DND-41 (cell line): ENCODE measurements at regions not wholly inside any gene's neighbourhood (a gene's known extent, or its start where the extent isn't known, plus 50 kb on each side); places are given as distances from the start of the nearest gene placed in this dataset.

Source experiments
- ATAC-seq: fragments of 200-7000 bp; cut with Tn5 transposase; 3 replicates; pipeline ENCODE4 v1.9.1; 2021; ENCODE audit warnings: low read depth; ENCODE audit not compliant: insufficient read depth
- DNase-seq: peaks from one replicate; pipeline ENCODE4 v3.0.0-alpha.2; 2020
- H2AFZ ChIP-seq: 2 replicates; pipeline ENCODE4 v1.6.0; 2012; ENCODE audit warnings: low read depth, low read length
- H3K27ac ChIP-seq: 2 replicates; pipeline ENCODE4 v1.5.1; 2012; ENCODE audit warnings: low read length, inconsistent platforms
- H3K27me3 ChIP-seq: fragments of 200-600 bp; sonication (generic); 2 replicates; pipeline ENCODE4 v1.6.0; 2012; ENCODE audit warnings: low read length, mild to moderate bottlenecking, inconsistent platforms; ENCODE audit not compliant: insufficient read depth, poor library complexity
- H3K36me3 ChIP-seq: 2 replicates; pipeline ENCODE4 v1.5.1; 2012; ENCODE audit warnings: low read length, inconsistent platforms; ENCODE audit not compliant: insufficient read depth
- H3K4me1 ChIP-seq: 2 replicates; pipeline ENCODE4 v1.5.1; 2012; ENCODE audit warnings: mild to moderate bottlenecking, low read length; ENCODE audit not compliant: insufficient read depth
- H3K4me2 ChIP-seq: 2 replicates; pipeline ENCODE4 v1.6.0; 2012; ENCODE audit warnings: mild to moderate bottlenecking, moderate library complexity, low read length, inconsistent platforms; ENCODE audit not compliant: insufficient read depth
- H3K4me3 ChIP-seq, 2 experiments: fragments of 200-600 bp in 1 of 2; shearing (Covaris generic) in 1 of 2; 2 replicates each; pipeline ENCODE4 v1.5.1; 2012 to 2016; ENCODE audit warnings: inconsistent platforms in 2 of 2, low read length in 2 of 2, mild to moderate bottlenecking in 2 of 2, low read depth in 1 of 2, moderate library complexity in 1 of 2
- H3K79me2 ChIP-seq: 2 replicates; pipeline ENCODE4 v1.6.0; 2012; ENCODE audit warnings: low read length, inconsistent platforms; ENCODE audit not compliant: insufficient read depth
- H3K9ac ChIP-seq: 2 replicates; pipeline ENCODE4 v1.6.0; 2012; ENCODE audit warnings: low read depth, mild to moderate bottlenecking, inconsistent platforms, low read length, moderate library complexity
- H3K9me3 ChIP-seq: 2 replicates; pipeline ENCODE4 v1.5.1; 2012; ENCODE audit warnings: low read length, moderate library complexity, mild to moderate bottlenecking, inconsistent platforms; ENCODE audit not compliant: insufficient read depth, severe bottlenecking
- H4K20me1 ChIP-seq: 2 replicates; pipeline ENCODE4 v1.6.0; 2012; ENCODE audit warnings: low read length; ENCODE audit not compliant: insufficient read depth
- CTCF ChIP-seq: IDR thresholded peaks from 2 replicates; pipeline ENCODE4 v1.5.1; 2012; ENCODE audit warnings: borderline replicate concordance, low read length, moderate library complexity, mild to moderate bottlenecking; ENCODE audit not compliant: poor library complexity, severe bottlenecking; ENCODE audit errors: extremely low read depth
- EZH2 ChIP-seq: IDR thresholded peaks from 3 replicates; pipeline ENCODE4 v1.6.1; 2012; ENCODE audit warnings: borderline replicate concordance, low read depth, mild to moderate bottlenecking, moderate library complexity, low read length, inconsistent platforms; ENCODE audit not compliant: severe bottlenecking

- Histone ChIP-seq H2AFZ (no peak overlapping the region), H3K27ac (no peak overlapping the region), H3K4me2 (no peak overlapping the region), H3K9me3 (no peaks in the 10 kb centered on the region), H3K4me1 (no peaks in the 10 kb centered on the region), H3K4me3 (no peak overlapping the region), H3K36me3 (no peaks in the 10 kb centered on the region), H3K9ac (no peak overlapping the region), H3K27me3 (peaks cover 27% of the 10 kb centered on the region), H3K79me2 (no peaks in the 10 kb centered on the region), H4K20me1 (peaks cover 8% of the 10 kb centered on the region)
- no peak for TF ChIP-seq EZH2
- no peak for TF ChIP-seq CTCF
- DNase-seq: no peak
- ATAC-seq: no peak
Observed at GRCh38 chr11:119991022-119991404, 146.9 kb downstream of the TRIM29 start.

GRCh38 chr11:119990309-119991021 is 147.4 kb downstream of the TRIM29 start:
- Histone ChIP-seq H3K4me2 (no peak overlapping the region), H3K79me2 (no peaks in the 10 kb centered on the region), H2AFZ (no peak overlapping the region), H3K9ac (no peak overlapping the region), H3K4me1 (no peaks in the 10 kb centered on the region), H4K20me1 (peaks cover 8% of the 10 kb centered on the region), H3K27ac (no peak overlapping the region), H3K27me3 (peaks cover 30% of the 10 kb centered on the region), H3K4me3 (no peak overlapping the region), H3K36me3 (no peaks in the 10 kb centered on the region), H3K9me3 (no peaks in the 10 kb centered on the region)
- DNase-seq (no peak), ATAC-seq (no peak)
- TF ChIP-seq EZH2 (no peak), CTCF (no peak)

DNA sequence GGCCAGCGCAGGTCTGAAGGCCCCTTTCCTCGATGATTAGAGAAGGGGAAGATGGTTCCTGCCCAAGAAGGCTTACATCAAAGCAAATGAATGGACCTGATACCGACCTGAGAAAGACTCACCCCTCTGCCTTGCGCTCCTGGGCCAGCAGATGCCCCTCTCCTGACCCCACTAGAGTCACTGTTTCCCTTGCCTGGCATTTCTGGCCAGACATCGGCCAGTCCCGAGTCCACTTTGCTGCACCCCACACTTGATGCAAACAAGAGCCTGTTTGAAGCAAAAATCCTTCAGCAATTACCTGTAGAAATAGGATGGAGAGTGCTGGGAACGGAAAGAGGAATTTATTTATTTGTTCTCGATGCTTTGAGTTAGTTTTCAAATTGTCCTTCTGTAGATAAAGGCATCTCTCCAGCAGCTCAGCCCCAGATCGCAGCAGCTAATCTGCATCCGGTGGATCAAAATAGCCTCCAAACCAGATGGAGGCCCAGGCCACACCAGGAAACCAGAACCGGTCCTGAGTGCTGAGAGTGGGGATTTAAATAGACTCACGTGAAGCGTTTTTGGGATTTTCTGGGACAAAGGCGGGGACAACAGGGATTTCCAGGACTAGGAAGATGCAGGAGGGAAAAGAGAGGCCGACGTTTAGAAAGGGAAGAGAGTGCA is 148.6 kb downstream of the TRIM29 start:
- no peak for TF ChIP-seq EZH2
- no peak for TF ChIP-seq CTCF
- H4K20me1 ChIP-seq: peaks cover 8% of the 10 kb centered on the region
- H3K27ac ChIP-seq: no peak overlapping the region
- no peaks in the 10 kb centered on the region for H3K9me3 ChIP-seq
- ATAC-seq (no peak), DNase-seq (no peak)
- no peak overlapping the region for H3K4me2 ChIP-seq
- no peaks in the 10 kb centered on the region for H3K36me3 ChIP-seq
- no peak overlapping the region for H3K4me3 ChIP-seq
- H3K27me3 ChIP-seq: peaks cover 38% of the 10 kb centered on the region
- H3K9ac ChIP-seq: no peak overlapping the region
- no peak overlapping the region for H2AFZ ChIP-seq
- H3K79me2 ChIP-seq: no peaks in the 10 kb centered on the region
- H3K4me1 ChIP-seq: no peaks in the 10 kb centered on the region
